Esophagus muscularis mucosa (tissue), 4 donors: ENCODE measurements at regions not wholly inside any gene's neighbourhood (a gene's known extent, or its start where the extent isn't known, plus 50 kb on each side); places are given as distances from the start of the nearest gene placed in this dataset.
"Not testable (repeated sequence)": the region's sequence is repeated elsewhere in the genome, so short reads cannot be mapped to it uniquely, and the experiment has no call there.

Source experiments
- DNase-seq: peaks from one replicate; pipeline ENCODE4 v3.0.0-alpha.2; 2017; ENCODE audit errors: extremely low spot score
- H3K27ac ChIP-seq, 4 donors: fragments of 200-600 bp; sonication (generic); replicated peaks in 1 of 4; 1 replicate in 3 of 4; 2 replicates in 1 of 4; pipeline ENCODE4 v1.5.1; 2016 to 2019; ENCODE audit warnings: mild to moderate bottlenecking in 1 of 4
- H3K27me3 ChIP-seq, 4 donors: fragments of 200-600 bp; sonication (generic); one replicate each; pipeline versions ENCODE4 v1.5.1 to v1.6.0; 2016 to 2019
- H3K36me3 ChIP-seq, 4 donors: fragments of 200-600 bp; sonication (generic); one replicate each; pipeline ENCODE4 v1.5.1; 2016 to 2019
- H3K4me1 ChIP-seq, 4 donors: fragments of 200-600 bp; sonication (generic); one replicate each; pipeline ENCODE4 v1.5.1; 2016 to 2019
- H3K4me3 ChIP-seq, 4 donors: fragments of 200-600 bp; sonication (generic); 1 replicate in 2 of 4; 2 replicates in 2 of 4; pipeline ENCODE4 v1.5.1; 2016 to 2019; ENCODE audit warnings: mild to moderate bottlenecking in 4 of 4, moderate library complexity in 1 of 4
- H3K9me3 ChIP-seq, 4 donors: fragments of 200-600 bp; sonication (generic); 1 replicate in 3 of 4; 2 replicates in 1 of 4; pipeline ENCODE4 v1.5.1; 2016 to 2019
- WGBS: methylation state at CpG from one replicate; pipeline ENCODE4 v1.1.5; 2018; 5-methylcytosine and 5-hydroxymethylcytosine counted together
- intact Hi-C: fragments of 100-400 bp; cut with DNase I; formaldehyde crosslinking; loops from one replicate; pipeline ENCODE4 v1.15.1; 2023

DNA sequence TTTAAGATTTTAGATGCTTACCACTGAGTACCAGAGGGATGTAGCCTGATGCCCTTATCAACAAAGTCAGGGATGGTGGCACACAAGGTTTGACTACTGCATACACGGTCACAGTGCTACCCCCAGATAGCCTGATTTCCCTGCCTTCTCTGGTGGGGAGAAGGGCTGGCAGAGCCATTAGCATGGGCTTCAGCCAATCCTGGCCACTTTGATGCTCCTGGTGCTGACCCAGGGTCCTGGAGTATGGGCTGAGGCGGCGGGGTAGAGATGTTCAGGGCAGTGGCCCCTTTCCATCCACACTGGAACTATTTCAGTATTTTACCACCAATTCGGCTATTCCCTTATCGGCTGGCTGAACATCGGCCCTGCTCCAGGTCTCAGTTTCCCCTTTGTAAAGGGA lies 83.2 kb downstream of the POTEB3 start:
- H3K9me3 ChIP-seq, H3K36me3 ChIP-seq, H3K27me3 ChIP-seq, DNase-seq, intact Hi-C loops, H3K4me1 ChIP-seq, H3K4me3 ChIP-seq, H3K27ac ChIP-seq: not testable (repeated sequence)
- WGBS = no CpG with 5 or more reads among the region's 6 CpGs

DNA sequence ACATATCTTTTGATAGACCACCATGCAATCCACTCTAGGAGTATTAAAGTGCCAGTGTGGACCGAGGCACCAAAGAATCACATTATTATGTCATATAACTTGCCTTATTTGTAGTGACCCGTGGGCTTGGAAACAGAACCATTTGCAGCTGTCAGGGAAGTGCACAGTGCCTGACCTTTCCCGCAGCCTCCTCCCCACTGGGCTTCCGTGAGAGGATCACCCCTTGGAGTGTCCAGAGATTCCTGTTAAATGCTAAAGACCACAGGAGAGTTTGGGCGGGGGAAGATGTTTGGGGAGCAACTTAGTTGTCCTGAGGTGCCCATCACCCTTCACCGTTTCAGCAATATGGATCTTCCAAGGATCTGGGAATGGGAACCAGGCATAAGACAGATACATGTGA lies 84.4 kb downstream of the POTEB3 start:
- H3K9me3 ChIP-seq, H3K4me1 ChIP-seq, DNase-seq, intact Hi-C loops, H3K36me3 ChIP-seq, H3K27me3 ChIP-seq, H3K27ac ChIP-seq, H3K4me3 ChIP-seq: not testable (repeated sequence)
- no CpG with 5 or more reads among the region's 6 CpGs for WGBS

DNA sequence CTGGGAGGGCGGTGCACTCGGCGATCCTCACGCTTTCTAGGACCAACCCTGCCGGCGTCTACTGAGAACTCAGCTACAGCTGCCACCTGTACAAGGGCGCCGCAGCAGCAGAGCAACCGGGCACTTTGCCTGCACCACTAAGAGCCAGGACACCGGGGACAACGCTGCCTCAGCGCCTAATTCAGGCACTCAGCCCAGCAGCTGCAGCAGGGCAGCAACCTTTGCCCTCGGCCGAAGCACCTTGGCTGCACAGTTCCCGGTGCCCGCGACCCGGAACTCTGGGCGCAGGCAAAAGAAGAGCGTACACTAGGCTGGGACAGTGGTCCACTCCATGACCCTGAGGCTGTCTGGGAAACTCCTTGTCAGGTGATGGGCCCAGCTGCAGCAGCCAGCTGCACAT lies 85.7 kb downstream of the POTEB3 start:
- H3K4me3 ChIP-seq, H3K27ac ChIP-seq, H3K27me3 ChIP-seq, H3K36me3 ChIP-seq, H3K9me3 ChIP-seq, H3K4me1 ChIP-seq, DNase-seq, intact Hi-C loops: not testable (repeated sequence)
- no CpG with 5 or more reads among the region's 20 CpGs for WGBS

DNA sequence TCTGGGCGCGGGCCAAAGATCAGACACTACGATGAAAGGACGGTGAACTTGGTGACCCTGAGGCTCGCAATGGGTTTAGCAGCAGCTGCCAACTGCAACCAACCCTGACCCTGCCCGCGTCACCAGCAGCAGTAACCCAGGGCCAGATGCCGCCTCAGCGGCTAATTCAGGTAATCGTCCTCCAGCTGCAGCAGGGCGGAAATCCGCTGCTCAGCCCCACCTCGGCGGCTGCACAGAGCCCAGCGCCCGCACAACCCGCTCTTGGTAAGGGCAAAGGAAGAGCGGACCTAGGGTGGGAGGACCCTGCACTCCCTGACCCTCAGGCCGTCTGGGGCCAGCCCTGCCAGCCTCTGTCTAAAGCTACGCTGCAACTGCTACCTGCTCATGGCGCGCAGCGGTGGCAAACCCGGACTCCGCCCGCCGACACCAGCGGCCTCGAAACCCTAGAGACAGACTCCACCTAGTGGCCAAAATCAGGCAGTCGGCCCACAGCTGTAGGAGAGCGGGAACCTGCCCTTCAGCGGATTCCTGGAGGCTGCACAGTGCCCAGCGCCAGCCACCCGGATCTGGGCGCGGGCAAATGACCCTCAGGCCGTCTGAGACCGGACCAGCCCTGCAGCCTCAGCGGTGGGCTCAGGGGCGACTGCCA lies 87.5 kb downstream of the POTEB3 start:
- H3K36me3 ChIP-seq, H3K27ac ChIP-seq, intact Hi-C loops, H3K9me3 ChIP-seq, DNase-seq, H3K27me3 ChIP-seq, H3K4me3 ChIP-seq, H3K4me1 ChIP-seq: not testable (repeated sequence)
- no CpG with 5 or more reads among the region's 40 CpGs for whole genome bisulfite sequencing

DNA sequence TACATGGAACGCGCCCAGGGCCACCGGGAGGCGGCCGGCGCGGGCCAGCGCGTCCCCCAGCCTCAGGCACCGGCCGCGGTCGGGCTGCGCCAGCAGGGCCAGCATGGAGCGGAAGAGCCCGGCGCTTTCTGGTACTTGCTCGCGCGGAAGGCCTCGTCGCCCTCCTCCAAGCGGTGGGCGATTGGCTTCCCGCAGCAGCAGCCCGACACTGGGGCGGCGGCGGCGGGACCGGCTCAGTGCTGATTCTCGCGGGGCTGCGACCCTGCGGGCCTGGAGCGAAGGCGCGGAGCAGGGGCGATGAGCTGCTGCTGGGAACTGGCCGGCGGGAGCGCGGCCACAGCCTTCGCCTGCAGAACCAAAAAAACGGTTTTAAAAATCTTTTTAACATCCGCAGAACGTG lies 95.3 kb downstream of the POTEB3 start:
- DNase-seq, H3K36me3 ChIP-seq, H3K27me3 ChIP-seq, H3K4me1 ChIP-seq, intact Hi-C loops, H3K9me3 ChIP-seq: not testable (repeated sequence)
- WGBS = no CpG with 5 or more reads among the region's 47 CpGs
- Histone ChIP-seq H3K27ac (peak overlapping the region in 1 of 4 donors; percentile 62), H3K4me3 (peak overlapping the region in 3 of 4 donors; percentile 33 to 50 (median 33))

DNA sequence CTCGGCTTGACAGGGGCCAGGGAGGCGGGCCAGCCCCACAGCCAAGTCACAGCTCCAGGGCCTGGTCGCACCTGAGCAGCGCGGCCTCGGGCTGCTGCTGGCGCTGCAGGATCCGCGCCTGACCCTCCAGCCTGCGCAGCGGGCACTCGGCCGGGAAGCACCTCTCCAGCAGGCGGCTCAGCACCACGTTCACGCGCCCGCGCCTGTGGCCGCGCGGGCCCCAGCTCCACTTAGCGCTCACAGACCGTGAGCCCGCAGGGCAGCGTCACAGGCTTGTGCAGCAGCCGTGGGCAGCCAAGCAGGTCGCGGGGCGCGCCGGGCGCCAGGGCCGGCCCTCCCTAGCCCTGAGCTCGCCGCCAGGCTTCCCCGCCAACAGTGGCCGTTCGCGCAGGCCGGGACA lies 95.8 kb downstream of the POTEB3 start:
- H3K36me3 ChIP-seq, H3K27ac ChIP-seq, H3K4me1 ChIP-seq, H3K9me3 ChIP-seq, DNase-seq, H3K4me3 ChIP-seq, H3K27me3 ChIP-seq, intact Hi-C loops: not testable (repeated sequence)
- no CpG with 5 or more reads among the region's 41 CpGs for whole genome bisulfite sequencing

DNA sequence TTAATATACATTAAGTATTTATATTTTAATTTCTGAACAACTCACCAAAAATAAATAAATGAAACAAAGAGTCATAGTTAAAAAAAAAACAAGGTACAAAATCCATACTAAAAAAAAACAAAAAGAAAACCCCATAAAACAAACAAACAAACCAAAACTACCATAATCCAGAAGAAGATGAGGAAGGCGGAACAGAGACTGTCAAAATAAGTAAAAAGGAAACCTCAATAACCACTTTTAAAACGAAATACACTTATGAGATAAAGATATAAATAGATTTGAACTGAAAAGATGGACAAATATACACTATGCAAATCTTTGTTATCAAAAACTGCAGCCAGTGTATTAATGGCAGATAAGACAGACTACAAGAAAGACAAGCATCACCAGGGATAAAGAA lies 103.3 kb downstream of the POTEB3 start:
- DNase-seq, H3K4me3 ChIP-seq, H3K27ac ChIP-seq, H3K36me3 ChIP-seq, H3K4me1 ChIP-seq, H3K27me3 ChIP-seq, intact Hi-C loops, H3K9me3 ChIP-seq: not testable (repeated sequence)
- no CpG with 5 or more reads among the region's 2 CpGs for WGBS

DNA sequence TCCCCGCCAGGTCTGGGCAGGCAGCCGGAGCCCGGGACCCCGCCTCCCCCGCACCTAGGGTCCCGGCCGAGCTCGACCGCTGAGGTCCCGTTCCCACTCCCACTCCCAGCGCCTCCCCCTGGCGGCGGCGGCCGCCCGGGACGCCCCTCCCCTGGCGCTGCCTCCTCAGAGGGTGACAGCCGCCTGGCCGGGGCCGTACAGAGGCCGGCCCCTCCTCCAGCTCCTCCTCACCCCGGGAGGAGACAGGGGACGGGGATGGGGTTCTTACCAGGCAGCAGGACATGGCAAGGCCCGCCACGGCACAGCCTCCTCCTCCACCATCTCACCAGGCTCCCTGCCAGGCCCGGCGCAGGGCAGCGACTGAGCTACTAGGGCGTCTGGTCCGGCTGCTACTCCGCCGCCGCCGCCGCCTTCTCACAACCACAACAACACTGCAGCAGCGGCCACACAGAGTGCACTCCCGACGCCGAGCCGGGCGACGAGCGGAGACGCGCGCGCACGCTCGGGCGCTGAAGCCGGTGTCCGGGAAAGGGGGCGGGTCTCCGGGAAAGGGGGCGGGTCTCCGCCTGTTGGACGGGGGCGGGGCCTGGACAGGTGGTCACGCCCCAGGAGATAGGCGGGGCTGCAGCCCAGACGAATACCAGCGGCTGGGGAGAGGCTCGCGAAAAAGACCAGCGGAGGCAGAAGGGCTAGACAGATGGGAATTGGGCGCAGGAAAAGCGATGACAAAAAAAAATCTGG lies 115.4 kb downstream of the POTEB3 start:
- H3K4me3 ChIP-seq, H3K9me3 ChIP-seq, H3K4me1 ChIP-seq, DNase-seq, H3K36me3 ChIP-seq, H3K27me3 ChIP-seq, H3K27ac ChIP-seq, intact Hi-C loops: not testable (repeated sequence)
- 54% methylated on average over 8 of the region's 68 CpGs for WGBS

DNA sequence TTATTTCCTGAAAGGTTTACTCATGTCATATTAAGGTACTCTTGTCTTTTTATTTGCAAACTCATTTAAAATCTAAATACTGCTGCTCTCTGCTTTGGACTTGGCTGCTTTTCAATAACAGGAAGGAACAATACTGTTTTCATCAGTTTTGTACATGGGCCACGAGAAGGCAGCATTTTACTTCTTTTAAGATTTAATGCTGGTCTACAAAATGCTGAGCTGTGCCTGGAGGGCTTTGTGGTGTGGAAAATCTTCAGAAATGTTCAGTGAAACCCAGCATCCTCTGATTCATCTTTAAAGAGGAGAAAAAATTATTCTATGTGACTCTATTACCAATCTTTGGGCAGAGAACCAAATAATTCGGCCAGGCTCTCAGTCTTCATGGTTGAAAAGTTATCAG lies 155.9 kb downstream of the POTEB3 start:
- WGBS = 52% methylated on average over 1 of the region's 2 CpGs
- not testable (repeated sequence) for H3K4me3 ChIP-seq

DNA sequence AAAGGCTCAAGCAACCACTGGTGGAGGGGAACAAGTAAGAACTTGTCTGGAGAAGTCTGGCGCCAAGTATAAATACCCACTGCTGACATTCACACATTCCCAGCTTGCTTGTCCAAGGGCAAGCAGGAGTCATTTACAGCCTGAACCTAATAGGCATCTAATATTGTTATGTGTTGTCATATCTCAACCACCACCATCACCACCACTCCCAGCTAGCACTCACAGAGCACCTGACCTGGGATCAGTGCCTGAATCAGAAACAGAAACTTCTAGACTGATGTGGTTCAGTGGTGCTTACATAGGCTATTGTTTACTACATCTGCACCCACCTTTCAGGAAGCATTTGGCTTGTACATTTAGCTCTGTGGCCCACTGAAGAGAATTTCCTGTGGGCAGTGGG lies 157.1 kb downstream of the POTEB3 start:
- DNase-seq, H3K4me3 ChIP-seq, H3K9me3 ChIP-seq, H3K27ac ChIP-seq, intact Hi-C loops, H3K4me1 ChIP-seq, H3K27me3 ChIP-seq, H3K36me3 ChIP-seq: not testable (repeated sequence)
- no CpG with 5 or more reads among the region's 1 CpG for WGBS

More for the DNA sequence above, 155.9 kb downstream of the POTEB3 start:
- H3K27ac ChIP-seq, H3K27me3 ChIP-seq, intact Hi-C loops, H3K36me3 ChIP-seq, H3K4me1 ChIP-seq, DNase-seq, H3K9me3 ChIP-seq: not testable (repeated sequence)

DNA sequence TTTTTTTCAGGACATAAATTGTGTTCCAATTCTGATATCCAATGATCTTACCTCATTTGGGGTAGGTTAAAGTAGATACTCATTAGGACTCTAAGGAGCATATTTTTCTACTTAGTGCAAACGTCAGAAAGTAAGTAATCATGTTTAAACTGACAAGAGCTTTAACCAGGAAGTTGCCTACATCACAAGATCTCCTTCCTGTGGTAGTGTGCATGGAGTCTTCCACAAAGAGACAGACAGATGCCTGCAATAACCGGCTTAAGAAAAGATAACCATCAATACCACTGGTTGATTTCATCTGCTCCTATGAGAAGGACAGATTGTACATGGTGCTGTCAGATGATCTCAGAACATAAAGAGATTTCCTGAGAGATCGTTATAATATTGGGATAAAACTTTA lies 160.0 kb downstream of the POTEB3 start:
- H3K4me3 ChIP-seq, H3K9me3 ChIP-seq, H3K4me1 ChIP-seq, H3K27ac ChIP-seq, H3K27me3 ChIP-seq, H3K36me3 ChIP-seq, intact Hi-C loops, DNase-seq: not testable (repeated sequence)
- no CpG with 5 or more reads among the region's 3 CpGs for WGBS

DNA sequence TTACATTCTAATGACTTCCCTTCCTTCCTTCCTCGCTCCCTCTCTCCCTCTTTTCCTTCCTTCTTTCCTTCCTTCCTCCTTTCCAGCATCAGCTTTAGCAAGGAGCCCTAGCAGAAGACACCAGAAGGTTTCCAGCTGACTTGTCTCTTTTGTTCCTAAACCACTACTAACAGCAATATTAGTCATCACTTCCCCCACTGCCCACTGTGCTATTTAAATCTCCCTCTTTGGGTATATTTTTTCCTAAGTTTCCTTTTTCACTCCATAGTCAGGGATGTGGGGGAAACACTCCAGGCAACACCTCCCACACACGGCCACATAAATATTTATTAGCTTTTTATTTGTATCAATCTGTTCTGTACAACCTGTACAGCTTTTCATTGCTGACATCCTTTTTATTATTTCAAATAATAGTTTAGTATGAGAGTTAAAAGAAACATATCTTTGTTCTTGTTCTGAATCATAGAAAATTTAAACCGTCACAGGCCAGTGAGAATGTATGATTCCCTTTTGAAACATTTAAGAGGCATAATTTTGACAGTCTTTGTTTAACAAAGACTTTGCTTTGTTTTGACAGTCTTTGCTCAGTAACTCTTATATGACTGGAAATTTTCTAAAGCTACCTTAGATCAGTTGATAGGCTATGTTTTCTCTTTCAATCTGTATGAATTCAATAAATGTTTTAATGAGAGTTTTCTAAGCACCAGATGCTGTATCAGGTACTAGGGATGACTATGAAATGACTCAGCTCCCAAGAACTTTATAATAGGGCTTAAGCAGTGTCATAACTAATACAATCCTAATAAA lies 167.9 kb downstream of the POTEB3 start:
- H3K4me3 ChIP-seq, H3K4me1 ChIP-seq, H3K27me3 ChIP-seq, H3K36me3 ChIP-seq, H3K9me3 ChIP-seq, DNase-seq, H3K27ac ChIP-seq, intact Hi-C loops: not testable (repeated sequence)
- 53% methylated on average over 3 of the region's 3 CpGs for whole genome bisulfite sequencing
